SIG-M5 (cell line): ENCODE measurements at regions not wholly inside any gene's neighbourhood (a gene's known extent, or its start where the extent isn't known, plus 50 kb on each side); places are given as distances from the start of the nearest gene placed in this dataset.

Experiments used
- DNase-seq: peaks from one replicate; lab custom pipeline; 2025; lab: John Stamatoyannopoulos, UW

- DNase-seq = no peak
These were observed 130.8 kb upstream of the RIPOR2 start for GRCh38 chr6:25066593-25066992.

- DNase-seq = no peak
These were observed 133.1 kb upstream of the RIPOR2 start for GRCh38 chr6:25068866-25069265.

GRCh38 chr6:25070547-25071366 lies 135.0 kb upstream of the RIPOR2 start:
- DNase-seq = no peak

GRCh38 chr6:25078141-25078540 lies 142.4 kb upstream of the RIPOR2 start:
- no peak for DNase-seq

- no peak for DNase-seq
These were observed 148.2 kb upstream of the RIPOR2 start for GRCh38 chr6:25083784-25084507.

GRCh38 chr6:25084508-25084833 lies 148.7 kb upstream of the RIPOR2 start:
- DNase-seq = no peak

GRCh38 chr6:25085756-25086155 lies 150.0 kb upstream of the RIPOR2 start:
- DNase-seq = no peak

GRCh38 chr6:25086500-25087091 lies 150.8 kb upstream of the RIPOR2 start:
- DNase-seq = no peak

- no peak for DNase-seq
These were observed 152.8 kb upstream of the RIPOR2 start for GRCh38 chr6:25088513-25088912.

- no peak for DNase-seq
These were observed 153.7 kb upstream of the RIPOR2 start for GRCh38 chr6:25089442-25089841.

GRCh38 chr6:25094726-25095125 lies 159.0 kb upstream of the RIPOR2 start:
- no peak for DNase-seq

GRCh38 chr6:25100288-25100687 lies 164.5 kb upstream of the RIPOR2 start:
- no peak for DNase-seq

GRCh38 chr6:25103603-25104002 lies 167.8 kb upstream of the RIPOR2 start:
- no peak for DNase-seq

GRCh38 chr6:25105070-25105925 lies 169.5 kb upstream of the RIPOR2 start:
- no peak for DNase-seq

GRCh38 chr6:25107218-25107617 lies 171.5 kb upstream of the RIPOR2 start:
- DNase-seq = no peak

- DNase-seq = no peak
These were observed 167.4 kb upstream of the CARMIL1 start for GRCh38 chr6:25111782-25112181.

- no peak for DNase-seq
These were observed 166.8 kb upstream of the CARMIL1 start for GRCh38 chr6:25112322-25112773.

- no peak for DNase-seq
These were observed 165.7 kb upstream of the CARMIL1 start for GRCh38 chr6:25113436-25113835.

GRCh38 chr6:25118038-25118437 lies 161.1 kb upstream of the CARMIL1 start:
- DNase-seq = no peak

GRCh38 chr6:25121186-25121585 lies 158.0 kb upstream of the CARMIL1 start:
- no peak for DNase-seq

GRCh38 chr6:25122001-25122400 lies 157.2 kb upstream of the CARMIL1 start:
- DNase-seq = no peak

GRCh38 chr6:25122622-25123237 lies 156.4 kb upstream of the CARMIL1 start:
- DNase-seq = no peak
